NCI-H69 (cell line): ENCODE measurements at regions not wholly inside any gene's neighbourhood (a gene's known extent, or its start where the extent isn't known, plus 50 kb on each side); places are given as distances from the start of the nearest gene placed in this dataset.

Experiments
- DNase-seq: peaks from one replicate; lab custom pipeline; 2025; lab: John Stamatoyannopoulos, UW

DNA sequence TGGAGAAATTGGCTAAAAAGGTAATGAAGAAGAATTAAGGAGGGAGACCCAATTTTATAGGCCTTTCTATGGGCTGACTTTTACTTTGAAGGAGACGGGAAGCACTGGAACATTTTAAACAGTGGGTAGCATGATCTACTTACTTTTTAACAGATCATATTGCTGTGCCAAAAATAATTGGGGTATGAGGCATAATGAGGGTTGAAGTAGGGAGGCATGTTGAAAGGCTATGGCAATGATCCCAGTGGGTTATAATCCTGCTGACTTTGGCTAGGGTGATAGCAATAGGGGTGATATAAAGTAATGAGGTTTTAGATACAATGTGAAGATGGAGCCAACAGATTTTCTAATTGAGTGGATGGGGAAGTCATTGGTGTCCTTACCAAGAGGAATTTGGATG lies 73.2 kb downstream of the GPR37 start:
- DNase-seq = no peak

DNA sequence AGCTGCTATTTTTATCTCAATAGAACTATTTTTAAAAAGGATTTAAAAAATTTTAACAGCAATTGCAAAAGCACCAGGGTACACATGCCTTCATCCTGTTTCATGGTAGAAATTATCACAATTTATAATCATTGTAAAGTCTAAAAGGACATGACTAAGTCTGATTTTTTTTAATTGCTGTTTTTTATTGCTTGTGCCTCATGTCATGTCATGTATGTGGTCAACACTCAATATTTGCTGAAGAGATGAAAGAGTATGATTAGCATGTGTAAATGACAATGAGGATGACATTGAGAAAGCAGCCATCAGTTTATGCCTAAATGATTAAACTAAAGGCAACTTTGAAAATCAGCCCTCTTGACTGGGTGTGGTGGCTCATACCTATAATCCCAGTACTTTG lies 74.8 kb downstream of the GPR37 start:
- no peak for DNase-seq

DNA sequence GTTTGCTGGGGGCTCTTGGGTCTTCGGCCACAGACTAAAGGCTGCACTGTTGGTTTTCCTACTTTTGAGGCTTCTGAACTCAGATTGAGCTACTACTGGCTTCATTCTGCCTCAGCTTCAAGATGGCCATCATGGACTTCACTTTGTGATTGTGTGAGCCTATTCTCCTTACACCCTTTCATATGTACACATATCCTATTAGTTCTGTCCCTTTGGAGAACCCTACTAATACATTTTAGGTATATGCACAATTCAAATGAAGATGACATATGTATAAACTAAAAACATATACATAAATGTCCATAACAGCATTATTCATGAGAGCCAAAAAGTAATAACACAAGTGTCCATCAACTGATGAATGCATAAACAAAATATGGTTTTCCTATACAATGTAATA lies 75.7 kb downstream of the GPR37 start:
- DNase-seq = no peak

DNA sequence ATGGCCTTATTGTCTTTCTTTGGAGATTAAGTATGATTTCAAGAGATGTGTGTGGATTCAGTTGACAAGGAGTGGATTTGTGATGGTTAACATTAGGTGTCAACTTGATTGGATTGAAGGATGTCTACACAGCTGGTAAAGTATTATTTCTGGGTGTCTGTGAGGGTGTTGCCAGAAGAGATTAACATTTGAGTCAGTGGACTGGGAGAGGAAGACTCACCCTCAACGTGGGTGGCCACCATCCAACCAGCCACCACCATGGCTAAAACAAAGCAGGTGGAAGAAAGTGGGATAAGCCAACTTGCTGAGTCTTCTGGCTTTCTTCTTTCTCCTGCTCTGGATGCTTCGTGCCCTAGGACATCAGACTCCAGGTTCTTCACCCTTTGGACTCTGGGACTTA lies 76.1 kb downstream of the GPR37 start:
- no peak for DNase-seq

DNA sequence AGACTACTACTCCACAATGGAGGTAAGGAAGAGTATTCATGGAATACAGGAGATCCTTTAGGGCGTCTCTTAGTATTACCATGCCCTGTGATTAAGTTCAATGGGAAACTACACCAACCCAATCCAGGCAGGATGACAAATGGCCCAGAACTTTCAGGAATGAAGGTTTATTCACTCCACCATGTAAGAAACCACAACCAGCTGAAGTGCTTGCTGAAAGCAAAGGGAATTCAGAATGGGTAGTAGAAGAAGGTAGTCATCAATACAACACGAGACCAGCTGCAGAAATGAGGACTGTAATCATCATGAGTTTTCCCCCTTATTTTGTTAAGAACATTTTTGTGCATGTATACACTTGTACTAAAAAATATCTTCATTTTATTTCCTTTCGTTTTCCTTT lies 76.6 kb downstream of the GPR37 start:
- DNase-seq = no peak

DNA sequence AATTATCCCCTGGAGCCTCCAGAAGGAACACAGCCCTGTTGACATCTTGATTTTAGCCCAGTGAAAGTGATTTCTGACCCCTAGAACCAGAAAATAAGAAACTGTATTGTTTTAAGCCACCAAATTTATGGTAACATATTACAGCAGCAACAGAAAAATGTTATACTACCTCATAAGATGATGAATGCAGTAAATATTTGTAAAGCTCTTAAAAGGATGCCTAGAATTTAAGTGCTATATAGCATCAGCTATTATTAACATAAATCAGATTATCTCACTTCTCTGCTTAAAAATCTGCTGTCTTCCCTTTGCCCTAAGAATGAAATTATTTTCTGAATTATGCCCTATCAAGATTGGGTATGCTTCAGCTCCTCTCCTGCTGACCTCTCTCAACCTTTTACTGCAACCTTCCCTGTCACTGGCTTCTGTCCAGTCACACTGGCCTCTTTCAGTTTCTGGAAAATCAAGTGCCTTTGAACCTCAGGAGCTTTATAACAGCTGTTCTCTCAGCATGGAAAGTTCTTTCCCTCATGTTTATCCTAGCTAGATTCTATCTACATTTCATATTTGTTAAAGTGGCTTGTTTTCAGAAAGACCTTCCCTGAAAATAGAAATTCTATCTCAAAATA lies 78.9 kb downstream of the GPR37 start:
- DNase-seq = no peak

DNA sequence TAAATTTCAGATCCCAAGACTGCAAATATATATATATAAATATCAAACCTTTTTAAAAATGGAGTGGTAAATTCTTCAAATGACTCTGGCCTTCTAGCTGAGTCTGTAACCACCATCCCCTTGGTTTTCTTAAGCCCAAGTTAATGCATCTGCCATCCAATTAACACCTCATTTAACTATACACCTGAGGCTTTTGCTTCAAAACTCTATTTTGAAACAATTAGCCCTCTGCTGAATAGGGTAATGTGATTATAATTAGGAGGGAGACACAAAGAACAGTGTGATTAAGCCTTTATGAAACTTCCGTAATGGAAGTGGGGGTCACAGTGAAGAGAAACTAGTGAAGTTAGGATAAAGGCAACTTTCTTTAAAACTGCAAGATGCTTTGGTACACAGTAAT lies 83.6 kb downstream of the GPR37 start:
- DNase-seq = peak; percentile 83

DNA sequence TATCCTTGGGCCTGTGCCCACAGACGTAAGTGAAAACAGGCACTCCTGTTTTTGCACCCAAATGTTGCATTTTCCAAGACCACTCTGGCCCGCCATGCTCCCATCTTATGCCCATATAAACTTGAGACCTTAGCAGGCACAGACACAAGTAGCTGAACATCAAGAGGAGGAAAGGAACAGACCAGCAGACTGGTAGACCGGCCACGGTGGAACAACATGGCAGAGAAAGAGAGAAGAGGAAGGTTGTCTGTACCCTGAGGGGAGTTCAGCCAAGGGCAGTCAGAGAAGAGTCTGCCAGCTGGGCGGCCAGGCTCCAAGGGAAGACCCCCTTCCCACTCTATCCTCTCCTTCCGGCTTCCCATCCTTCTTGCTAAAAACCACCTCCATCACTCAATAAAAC lies 85.3 kb downstream of the GPR37 start:
- no peak for DNase-seq

DNA sequence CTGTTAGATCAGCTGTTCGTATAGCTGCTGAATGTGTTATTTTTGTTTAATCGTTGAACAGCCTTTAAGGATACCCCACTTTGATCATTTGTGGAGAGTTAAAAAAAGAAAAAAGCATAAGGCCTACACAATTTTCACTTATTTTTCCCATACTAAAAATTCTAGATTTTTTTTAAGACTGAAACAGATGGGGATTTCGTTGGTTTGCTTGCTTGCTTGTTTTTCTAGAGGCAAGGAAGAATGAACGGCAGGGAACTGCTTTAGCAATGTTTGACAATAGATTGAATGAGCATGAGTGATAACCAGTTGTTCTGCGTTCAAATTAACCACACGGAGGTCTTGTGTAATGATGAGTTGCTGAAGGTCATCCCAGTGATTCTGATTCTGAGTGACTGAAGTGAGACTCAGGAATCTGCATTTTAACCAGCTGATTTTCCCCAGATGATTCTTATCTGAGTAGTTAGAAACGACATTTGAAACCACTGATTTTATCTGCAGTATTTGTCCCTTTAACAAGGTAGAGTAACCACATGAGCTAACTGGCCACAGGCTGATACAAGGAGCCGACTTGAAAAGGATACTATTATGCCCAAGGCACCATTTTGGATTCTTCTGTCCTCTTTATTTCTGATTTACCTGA lies 85.9 kb downstream of the GPR37 start:
- peak; percentile 56 for DNase-seq

DNA sequence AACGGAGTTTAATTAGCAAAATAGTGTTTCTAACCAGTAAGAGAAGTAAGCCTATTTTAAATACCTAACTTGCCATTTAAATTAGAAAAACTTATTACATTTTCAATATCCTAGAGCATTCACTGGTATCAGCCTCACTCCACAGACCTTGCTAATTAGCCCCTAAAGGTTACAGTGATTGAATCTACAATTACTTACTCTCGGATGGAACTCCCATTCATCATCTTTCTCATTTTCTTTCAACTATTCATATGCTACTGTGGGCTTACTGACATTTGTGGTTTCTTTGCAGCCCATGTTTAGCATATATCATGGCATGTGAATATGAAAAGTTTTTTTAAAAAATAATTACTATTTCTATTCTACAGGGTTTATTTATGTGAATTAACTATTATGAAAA lies 86.4 kb downstream of the GPR37 start:
- peak; percentile 59 for DNase-seq

DNA sequence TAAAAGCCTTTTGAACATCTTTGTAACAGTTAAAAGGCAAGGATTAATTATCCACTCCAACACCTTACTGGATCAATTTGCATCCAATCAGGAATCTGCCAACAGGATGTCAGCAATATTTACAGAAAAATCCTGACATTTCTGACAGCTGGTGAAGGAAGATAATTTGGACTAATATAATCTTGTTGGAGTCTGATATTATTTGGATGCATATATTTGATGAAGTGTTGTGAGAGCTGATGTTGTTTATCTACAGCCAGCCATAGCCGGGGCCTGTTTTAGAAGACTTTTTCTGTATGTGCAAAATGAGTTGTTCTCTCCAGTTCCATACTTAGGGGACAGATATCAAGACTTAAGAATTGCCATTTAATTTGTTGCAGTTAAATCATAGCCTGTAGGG lies 91.1 kb downstream of the GPR37 start:
- DNase-seq = no peak

DNA sequence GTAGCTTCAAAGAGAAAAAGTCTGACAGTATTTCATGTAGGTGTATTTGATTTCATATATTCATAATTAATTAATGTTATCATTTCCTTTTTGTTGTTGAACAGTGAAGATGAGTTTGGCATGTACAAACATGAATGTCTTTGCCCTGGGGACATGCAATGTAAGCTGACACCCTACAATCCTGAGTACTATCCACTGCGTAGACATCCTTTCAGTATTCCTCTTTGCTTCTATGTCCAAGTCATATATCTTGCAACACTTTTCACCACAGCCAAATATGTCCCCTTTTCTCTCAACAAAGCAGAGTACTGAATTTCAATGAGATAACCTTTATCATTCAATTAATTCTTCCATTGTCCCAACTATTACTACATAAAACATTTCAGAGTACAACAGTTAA lies 93.6 kb downstream of the GPR37 start:
- peak; percentile 77 for DNase-seq

DNA sequence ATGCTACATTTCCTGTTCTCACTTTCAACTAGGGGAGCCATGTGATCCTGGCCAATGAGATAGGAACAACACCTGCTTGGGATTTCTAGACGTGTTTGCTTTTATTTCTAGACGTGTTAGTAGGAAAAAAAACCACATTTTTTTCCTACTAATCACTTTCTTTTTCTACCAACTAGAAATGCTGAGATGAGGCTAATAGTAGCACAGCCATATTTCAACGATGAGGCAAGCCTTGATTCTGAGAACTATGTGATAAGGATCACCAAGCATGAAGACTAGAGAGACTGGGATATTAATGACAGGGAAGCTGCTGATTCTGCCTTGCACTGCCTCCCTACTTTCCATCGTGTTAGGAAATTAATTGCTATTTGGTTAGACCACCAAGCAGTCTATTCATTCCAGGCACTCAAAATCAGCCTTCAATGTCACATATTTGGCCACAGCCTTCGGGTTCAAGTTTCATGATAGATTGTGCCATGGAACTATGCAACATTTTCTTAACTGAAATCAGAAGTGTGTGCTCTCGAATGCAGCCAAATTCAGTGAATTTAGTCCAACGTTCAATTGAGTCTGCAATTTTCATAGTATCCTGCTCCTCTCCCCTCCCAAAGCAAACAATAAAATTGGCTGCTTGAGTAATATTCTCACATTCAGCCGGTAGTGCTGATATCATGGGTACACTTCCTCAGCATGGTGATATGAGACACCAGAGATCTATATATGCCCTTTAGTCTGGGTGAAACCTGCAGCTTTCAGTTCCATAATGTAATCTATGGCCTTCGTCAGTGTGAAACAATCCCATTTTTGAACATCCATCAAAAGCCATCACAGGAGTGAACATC lies 98.1 kb downstream of the GPR37 start:
- DNase-seq = peak; percentile 61

DNA sequence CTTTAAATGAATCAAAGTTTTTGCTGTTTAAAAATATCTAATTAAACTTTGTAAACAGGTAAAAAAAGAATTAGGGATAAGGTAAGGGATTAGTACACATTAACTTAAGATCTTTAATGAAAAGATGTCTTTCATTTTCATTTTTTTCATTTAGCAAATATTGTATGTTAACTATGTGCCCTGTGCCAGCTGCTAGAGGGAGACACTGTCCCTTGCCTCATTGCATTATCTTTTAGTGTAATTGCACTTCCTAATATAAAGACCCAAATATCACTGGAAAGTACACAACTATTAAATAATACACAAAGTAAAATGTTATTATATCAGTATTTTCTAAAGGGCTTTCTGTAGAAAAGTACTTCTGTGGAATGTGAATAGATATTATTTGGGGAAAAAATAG lies 102.7 kb downstream of the GPR37 start:
- peak; percentile 24 for DNase-seq

DNA sequence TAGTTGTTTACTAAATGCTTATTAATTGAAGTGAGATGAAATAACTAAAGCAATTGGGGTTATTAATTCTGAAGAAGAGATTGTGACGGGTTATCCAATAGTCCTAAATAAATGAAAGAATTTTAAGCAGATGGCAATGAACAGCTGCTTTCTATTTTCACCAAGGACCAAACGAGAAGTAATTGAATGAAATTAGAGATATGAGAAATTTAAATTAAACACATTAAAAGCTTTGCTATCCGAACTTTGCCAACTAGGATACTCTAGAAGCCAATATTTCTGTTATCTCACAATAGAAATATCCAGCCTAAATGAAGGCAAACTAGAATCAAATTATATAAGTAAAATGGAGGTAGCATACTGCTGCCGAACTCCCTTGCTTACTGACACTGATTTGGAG lies 103.2 kb downstream of the GPR37 start:
- DNase-seq = no peak

DNA sequence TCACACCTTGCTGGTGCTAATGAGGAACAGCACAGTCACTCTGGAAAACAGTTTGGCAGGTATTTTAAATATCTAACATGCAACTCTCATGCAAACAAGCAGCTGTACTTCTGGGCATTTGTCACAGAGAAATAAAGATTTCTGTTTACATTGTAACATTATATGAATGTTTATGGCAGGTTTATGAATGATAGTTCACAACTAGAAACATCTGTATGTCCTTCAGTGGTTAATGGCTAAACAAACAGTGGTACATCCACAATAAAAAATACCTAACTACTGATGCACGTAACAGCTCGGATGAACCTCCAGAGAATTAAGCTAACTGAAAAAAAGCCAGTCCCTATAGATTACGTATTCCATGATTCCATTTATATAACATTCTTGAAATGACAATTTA lies 109.6 kb downstream of the GPR37 start:
- peak; percentile 90 for DNase-seq

DNA sequence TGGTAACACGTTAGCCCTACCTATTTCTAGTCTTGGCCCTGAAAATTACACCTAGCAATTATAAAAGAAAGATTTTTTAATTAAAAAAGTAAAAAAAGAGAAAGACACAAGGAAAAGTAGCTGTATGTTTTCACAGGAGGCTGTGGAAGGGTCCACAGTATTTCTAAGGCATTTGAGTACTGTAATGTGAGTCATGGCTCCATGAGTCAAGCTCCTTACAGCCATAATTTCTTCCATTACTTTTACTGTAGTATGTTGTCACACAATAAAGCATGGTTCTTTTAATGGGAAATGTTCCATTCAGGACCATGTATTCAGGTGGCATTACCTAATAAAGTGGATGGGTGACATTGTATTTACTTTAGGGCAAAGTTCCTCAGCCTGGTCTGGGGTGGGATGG lies 113.4 kb downstream of the GPR37 start:
- DNase-seq = no peak

DNA sequence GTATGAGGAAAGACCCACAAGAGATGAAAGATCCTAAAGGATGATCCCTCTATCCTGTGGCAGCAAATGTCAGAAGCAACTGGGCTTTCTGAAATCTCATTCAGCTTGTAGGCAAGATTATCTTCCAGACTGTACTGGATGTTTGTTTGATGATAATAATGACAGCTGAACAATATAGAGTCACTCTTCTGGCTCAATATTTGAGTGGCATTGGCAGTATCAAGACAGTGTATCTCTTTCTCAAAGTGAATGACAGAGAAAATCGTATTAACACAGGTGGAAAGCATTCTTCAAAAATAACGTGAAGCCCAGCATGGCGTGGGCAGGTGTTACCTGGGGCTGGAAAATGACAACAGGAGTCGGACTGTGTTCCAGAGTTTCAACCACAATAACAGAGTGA lies 114.5 kb downstream of the GPR37 start:
- no peak for DNase-seq

DNA sequence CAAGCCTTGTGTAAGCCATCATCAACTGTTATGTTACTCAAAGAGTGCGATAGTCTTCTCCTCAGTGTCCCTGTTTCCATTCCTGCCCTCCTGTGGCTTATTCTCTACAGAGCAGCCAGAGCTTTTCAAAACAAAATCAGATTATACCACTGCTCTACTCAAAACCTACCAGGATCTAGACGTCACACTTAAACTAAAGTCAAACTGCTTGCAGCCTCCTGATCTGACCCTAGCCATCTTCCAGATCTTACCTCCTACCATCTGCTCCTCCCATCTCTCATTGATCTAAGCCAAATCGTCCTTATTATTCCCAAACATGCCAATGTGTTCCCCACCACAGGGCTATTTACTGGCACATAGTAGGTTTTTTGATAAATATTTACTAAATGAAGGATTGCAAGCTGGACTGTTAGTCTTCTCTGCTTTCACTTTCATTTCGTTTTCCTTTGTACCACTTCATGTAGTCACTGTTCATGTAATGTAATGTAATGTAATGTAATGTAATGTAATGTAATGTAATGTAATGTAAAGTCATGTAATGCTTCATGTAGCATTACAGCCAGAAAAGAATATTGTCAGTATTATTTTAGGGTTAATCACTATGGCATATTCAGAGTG lies 116.1 kb downstream of the GPR37 start:
- DNase-seq = no peak

DNA sequence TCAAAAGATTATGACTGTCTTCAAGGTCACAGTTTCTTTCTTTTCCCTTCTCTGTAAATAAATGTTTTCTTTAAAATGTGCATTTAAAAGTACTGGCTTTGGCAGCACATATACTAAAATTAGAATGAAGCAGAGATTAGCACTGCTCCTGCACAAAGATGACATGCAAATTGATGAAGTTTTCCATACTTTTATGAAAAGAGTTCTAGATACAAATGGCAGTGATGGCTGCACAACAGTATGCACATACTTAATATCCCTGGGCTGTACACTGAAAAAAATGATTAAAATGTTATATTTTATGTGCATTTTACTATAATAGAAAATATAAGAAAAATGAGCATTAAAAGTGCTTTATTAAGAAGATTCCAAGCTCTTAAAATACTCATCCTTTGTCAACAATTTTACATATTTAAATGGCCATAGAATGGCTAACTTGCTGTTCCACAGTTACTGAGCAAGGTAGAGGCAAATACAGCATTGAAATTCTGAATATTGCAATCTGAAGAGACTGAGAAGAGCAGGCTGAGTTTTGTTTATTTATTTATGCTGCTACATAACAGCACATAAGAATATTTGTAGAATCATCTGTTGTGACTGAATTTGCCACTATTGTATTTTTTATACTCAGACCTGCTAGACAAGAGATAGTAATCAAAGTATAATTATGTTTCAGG lies 117.8 kb downstream of the GPR37 start:
- no peak for DNase-seq

DNA sequence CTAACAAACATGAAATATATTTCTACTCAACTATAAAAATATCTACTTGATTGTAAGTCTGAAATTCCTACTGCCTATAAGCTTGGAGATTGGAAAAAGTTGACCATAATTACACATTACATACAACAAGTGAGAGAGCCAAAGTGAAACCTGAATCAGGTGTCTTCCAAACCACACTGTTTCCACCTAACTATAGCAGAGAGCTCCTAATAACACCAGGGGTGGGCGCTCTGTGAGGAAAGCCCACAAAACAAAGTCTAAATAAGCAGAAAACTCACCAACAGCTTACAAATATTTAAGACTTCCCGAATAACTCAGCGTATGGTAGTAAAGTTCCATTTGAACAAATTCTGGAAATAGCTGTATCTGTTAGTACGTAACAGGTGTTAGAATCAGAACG lies 119.9 kb downstream of the GPR37 start:
- DNase-seq = no peak

DNA sequence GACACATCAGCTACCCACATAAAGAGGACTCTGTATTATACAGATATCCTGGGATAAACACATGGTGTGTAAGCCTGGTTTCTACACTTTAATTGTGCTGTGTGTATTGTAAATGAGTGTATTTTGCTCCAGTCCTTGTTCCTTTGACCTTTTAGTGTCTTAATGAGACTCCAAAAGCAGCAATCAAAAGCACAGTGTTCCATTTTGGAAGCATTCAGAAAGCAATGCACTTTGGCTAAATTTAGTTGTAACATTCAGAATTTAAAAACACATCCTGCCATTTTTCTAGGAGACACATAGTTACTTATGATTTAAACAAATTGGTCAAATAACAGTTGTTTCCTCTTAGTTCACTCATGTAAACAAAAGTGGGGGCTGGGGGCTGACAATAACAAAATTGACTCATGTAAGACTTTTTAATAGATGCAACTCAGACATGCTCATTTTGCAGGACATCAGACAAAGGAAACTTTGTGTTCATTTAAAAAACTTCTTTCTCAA lies 122.2 kb downstream of the GPR37 start:
- DNase-seq = no peak
